ENCODE measurements at regions not wholly inside any gene's neighbourhood (a gene's known extent, or its start where the extent isn't known, plus 50 kb on each side); places are given as distances from the start of the nearest gene placed in this dataset.

GRCh38 chr4:23036503-23036902 is 343.8 kb downstream of the GBA3 start:
- Histone ChIP-seq H3K36me3 (ENCODE audit: insufficient read depth, low read length) (no peaks in the 10 kb centered on the region), H3K4me1 (ENCODE audit: insufficient read depth, low read length, poor library complexity, severe bottlenecking) (no peaks in the 10 kb centered on the region), H4K20me1 (ENCODE audit: insufficient read depth, low read length, poor library complexity, severe bottlenecking) (no peaks in the 10 kb centered on the region), H3F3A (ENCODE audit: low read depth) (no peaks in the 10 kb centered on the region), H2AFZ (ENCODE audit: low read length) (no peak overlapping the region), H3K79me2 (ENCODE audit: insufficient read depth, low read length) (no peaks in the 10 kb centered on the region), H3K9me3 (ENCODE audit: insufficient read depth, low read depth, low read length) (no peaks in the 10 kb centered on the region; the same call in 1 of the 2 replicates), H3K9me2 (replicated peaks; ENCODE audit: low read depth, low read length) (no peaks in the 10 kb centered on the region), H3K9ac (ENCODE audit: low read depth, low read length, poor library complexity, severe bottlenecking) (no peak overlapping the region), H3K4me3 (ENCODE audit: low read length, poor library complexity, severe bottlenecking) (no peak overlapping the region), H3K4me2 (ENCODE audit: low read depth, low read length, poor library complexity, severe bottlenecking) (no peak overlapping the region), H3K27me3 (ENCODE audit: insufficient read depth, low read length, poor library complexity, severe bottlenecking) (no peaks in the 10 kb centered on the region)
- TF ChIP-seq EZH2phosphoT487 (IDR thresholded peaks at IDR 0.05; ENCODE audit: borderline replicate concordance) (no peak), CTCF (conservative IDR thresholded peaks at IDR 0.05; ENCODE audit: low read length) (no peak)

- no peaks in the 10 kb centered on the region for H4K20me1 ChIP-seq (ENCODE audit: insufficient read depth, low read length, poor library complexity, severe bottlenecking)
- H3K36me3 ChIP-seq (ENCODE audit: insufficient read depth, low read length) = no peaks in the 10 kb centered on the region
- H3K9ac ChIP-seq (ENCODE audit: low read depth, low read length, poor library complexity, severe bottlenecking) = no peak overlapping the region
- TF ChIP-seq EZH2phosphoT487 (IDR thresholded peaks at IDR 0.05; ENCODE audit: borderline replicate concordance) (no peak), CTCF (conservative IDR thresholded peaks at IDR 0.05; ENCODE audit: low read length) (no peak)
- no peaks in the 10 kb centered on the region for H3K4me1 ChIP-seq (ENCODE audit: insufficient read depth, low read length, poor library complexity, severe bottlenecking)
- no peaks in the 10 kb centered on the region for H3K79me2 ChIP-seq (ENCODE audit: insufficient read depth, low read length)
- H2AFZ ChIP-seq (ENCODE audit: low read length) = no peak overlapping the region
- H3K4me3 ChIP-seq (ENCODE audit: low read length, poor library complexity, severe bottlenecking) = no peak overlapping the region
- no peaks in the 10 kb centered on the region for H3K27me3 ChIP-seq (ENCODE audit: insufficient read depth, low read length, poor library complexity, severe bottlenecking)
- no peak overlapping the region for H3K4me2 ChIP-seq (ENCODE audit: low read depth, low read length, poor library complexity, severe bottlenecking)
- no peaks in the 10 kb centered on the region for H3K9me2 ChIP-seq (replicated peaks; ENCODE audit: low read depth, low read length)
- H3K9me3 ChIP-seq (ENCODE audit: insufficient read depth, low read depth, low read length) = no peaks in the 10 kb centered on the region; the same call in 1 of the 2 replicates
- H3F3A ChIP-seq (ENCODE audit: low read depth) = no peaks in the 10 kb centered on the region
Measured at GRCh38 chr4:23035521-23036056, 342.9 kb downstream of the GBA3 start.

GRCh38 chr4:23034731-23035130 is 342.0 kb downstream of the GBA3 start:
- no peaks in the 10 kb centered on the region for H4K20me1 ChIP-seq (ENCODE audit: insufficient read depth, low read length, poor library complexity, severe bottlenecking)
- H3K4me3 ChIP-seq (ENCODE audit: low read length, poor library complexity, severe bottlenecking) = no peak overlapping the region
- H3K79me2 ChIP-seq (ENCODE audit: insufficient read depth, low read length) = no peaks in the 10 kb centered on the region
- no peak overlapping the region for H3K9ac ChIP-seq (ENCODE audit: low read depth, low read length, poor library complexity, severe bottlenecking)
- TF ChIP-seq EZH2phosphoT487 (IDR thresholded peaks at IDR 0.05; ENCODE audit: borderline replicate concordance) (no peak), CTCF (conservative IDR thresholded peaks at IDR 0.05; ENCODE audit: low read length) (no peak)
- H3K36me3 ChIP-seq (ENCODE audit: insufficient read depth, low read length) = no peaks in the 10 kb centered on the region
- H3K27me3 ChIP-seq (ENCODE audit: insufficient read depth, low read length, poor library complexity, severe bottlenecking) = no peaks in the 10 kb centered on the region
- no peaks in the 10 kb centered on the region; the same call in 1 of the 2 replicates for H3K9me3 ChIP-seq (ENCODE audit: insufficient read depth, low read depth, low read length)
- no peak overlapping the region for H3K4me2 ChIP-seq (ENCODE audit: low read depth, low read length, poor library complexity, severe bottlenecking)
- no peak overlapping the region for H2AFZ ChIP-seq (ENCODE audit: low read length)
- H3K4me1 ChIP-seq (ENCODE audit: insufficient read depth, low read length, poor library complexity, severe bottlenecking) = no peaks in the 10 kb centered on the region
- H3K9me2 ChIP-seq (replicated peaks; ENCODE audit: low read depth, low read length) = no peaks in the 10 kb centered on the region
- no peaks in the 10 kb centered on the region for H3F3A ChIP-seq (ENCODE audit: low read depth)
